RCC 7860 (cell line): ENCODE measurements at regions not wholly inside any gene's neighbourhood (a gene's known extent, or its start where the extent isn't known, plus 50 kb on each side); places are given as distances from the start of the nearest gene placed in this dataset.

Experiments used
- DNase-seq: peaks from one replicate; pipeline ENCODE4 v3.0.0-alpha.2; 2015; ENCODE audit warnings: low spot score
- FAIRE-seq: peaks from 2 replicates; lab custom pipeline; 2012; peaks lifted over from hg19 to GRCh38; lab: Jason Lieb, UNC

GRCh38 chr21:16330908-16331268 is 601.1 kb downstream of the USP25 start:
- no peak for FAIRE-seq

GRCh38 chr21:16337266-16337665 is 607.5 kb downstream of the USP25 start:
- FAIRE-seq: no peak
- DNase-seq: no peak

More at GRCh38 chr21:16330908-16331268, 601.1 kb downstream of the USP25 start:
- no peak for DNase-seq

DNA sequence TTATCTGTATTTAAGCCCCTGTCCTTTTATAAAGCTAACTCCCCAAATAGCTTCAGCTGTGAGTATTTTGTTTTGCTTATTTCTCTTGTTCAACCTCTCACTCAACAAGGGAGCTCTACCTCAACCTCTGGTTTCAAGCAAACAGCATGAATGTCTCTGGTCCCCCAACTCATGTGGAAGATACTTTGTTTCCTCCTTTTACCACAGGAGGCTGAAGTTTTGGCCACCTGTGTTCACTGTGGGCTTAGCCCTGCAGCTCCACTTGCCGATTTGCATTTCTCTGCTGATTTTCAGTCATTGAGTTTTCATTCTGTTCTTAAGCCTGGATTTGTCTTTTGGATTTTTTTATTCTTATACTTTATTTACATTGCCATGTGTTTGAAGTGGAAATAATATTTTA is 613.1 kb downstream of the USP25 start:
- DNase-seq: no peak
- no peak for FAIRE-seq

- no peak for DNase-seq
Observed at GRCh38 chr21:16343776-16344175, 614.0 kb downstream of the USP25 start.

DNA sequence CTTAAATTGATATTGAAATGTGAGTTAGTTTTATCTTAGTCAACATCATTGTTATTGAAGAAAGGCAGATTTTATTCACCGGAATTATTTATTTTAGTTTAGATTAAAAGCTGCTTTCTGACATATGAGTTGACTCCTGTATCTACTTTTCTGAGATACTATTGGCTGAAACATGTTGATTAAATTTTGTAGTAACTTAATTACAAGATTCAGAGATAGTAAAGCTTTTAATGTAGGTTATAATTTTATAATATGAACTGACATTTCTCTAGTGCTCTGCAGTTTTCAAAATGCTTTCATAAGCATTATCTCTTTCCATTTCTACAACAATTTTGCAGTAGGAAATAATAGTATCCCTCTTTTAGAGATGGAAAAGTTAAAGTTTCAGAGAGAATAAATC is 616.0 kb downstream of the USP25 start:
- DNase-seq (no peak), FAIRE-seq (no peak)

More at GRCh38 chr21:16343776-16344175, 614.0 kb downstream of the USP25 start:
- FAIRE-seq: no peak

GRCh38 chr21:16347223-16347622 is 617.4 kb downstream of the USP25 start:
- FAIRE-seq: no peak
- DNase-seq: no peak

- FAIRE-seq (no peak), DNase-seq (no peak)
Observed at GRCh38 chr21:16353764-16354163, 624.0 kb downstream of the USP25 start.

GRCh38 chr21:16357994-16358393 is 628.2 kb downstream of the USP25 start:
- no peak for FAIRE-seq
- no peak for DNase-seq

DNA sequence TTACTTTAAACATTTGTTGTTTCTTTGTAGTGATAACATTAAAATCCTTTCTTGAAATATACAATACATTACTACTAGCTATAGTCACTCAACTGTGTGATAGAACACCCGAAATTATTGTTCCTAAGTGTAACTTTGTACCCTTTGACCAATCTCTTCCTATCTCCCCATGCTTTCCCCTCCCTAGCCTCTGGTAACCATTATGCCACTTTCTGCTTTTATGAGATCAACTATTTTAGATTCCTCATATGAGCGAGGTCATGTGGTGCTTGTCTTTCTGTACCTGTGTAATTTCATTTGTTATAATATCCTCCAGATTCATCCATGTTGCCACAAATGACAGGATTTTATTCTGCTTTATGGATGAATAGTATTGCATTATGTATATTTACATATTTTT is 629.0 kb downstream of the USP25 start:
- FAIRE-seq: no peak
- no peak for DNase-seq

DNA sequence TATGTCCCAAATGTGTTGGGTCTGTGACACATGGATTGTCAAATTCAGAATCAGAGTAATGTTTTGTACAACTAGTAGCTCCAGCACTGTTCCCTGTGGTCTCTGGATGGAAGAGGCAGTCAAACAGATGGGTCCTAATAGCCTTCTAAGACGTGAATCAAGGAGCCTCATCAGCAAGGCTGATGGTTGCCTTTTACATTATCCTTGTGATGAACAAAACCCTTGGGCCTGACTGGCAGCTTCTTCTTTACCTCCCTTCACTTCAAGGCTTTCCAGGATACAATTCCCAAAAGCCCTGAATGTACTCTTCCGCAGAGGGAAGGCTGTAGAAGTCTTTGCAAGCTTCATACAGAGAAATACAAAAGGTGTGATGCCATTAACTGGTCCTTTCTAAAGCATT is 633.3 kb downstream of the USP25 start:
- DNase-seq (no peak), FAIRE-seq (no peak)

DNA sequence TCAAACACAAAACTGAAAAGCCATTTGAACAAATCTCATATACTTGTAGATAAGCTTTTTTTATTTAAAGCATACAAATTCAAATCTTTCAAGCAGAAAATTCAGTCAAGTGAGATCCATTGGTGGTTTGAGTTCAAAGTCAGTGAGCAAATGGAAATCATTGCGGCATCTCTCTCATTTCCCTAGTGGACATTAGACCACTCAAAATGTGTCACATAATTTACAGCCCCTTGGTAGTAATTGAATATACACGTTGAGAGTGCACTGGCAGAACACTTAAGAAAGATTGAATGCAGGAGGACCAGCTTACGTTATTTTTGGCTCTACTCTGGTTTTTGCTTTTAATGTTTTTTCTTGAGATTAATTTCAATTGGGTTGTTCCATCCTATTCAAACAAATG is 633.7 kb downstream of the USP25 start:
- FAIRE-seq: no peak

DNA sequence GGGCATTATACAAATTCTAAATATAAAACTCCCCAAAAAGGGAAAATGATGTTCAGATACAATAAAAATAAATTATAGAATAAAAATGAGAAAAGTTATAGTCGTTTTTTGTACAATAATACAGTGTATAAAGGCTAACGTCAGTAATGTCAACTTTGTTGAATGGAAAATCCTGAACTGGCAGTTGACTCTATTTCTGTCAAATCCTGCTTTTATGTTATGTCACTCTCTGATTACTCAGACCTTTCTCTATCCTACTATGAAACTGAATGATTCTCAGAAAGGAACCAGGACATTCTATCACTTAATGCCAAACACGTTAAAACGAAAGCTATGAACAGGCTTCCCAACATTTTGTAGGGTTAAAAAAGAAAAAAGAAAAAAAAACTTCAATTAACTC is 636.4 kb downstream of the USP25 start:
- no peak for DNase-seq
- no peak for FAIRE-seq

More for the DNA sequence above, 633.7 kb downstream of the USP25 start:
- no peak for DNase-seq

- DNase-seq (no peak), FAIRE-seq (no peak)
Observed at GRCh38 chr21:16367079-16367478, 637.3 kb downstream of the USP25 start.

GRCh38 chr21:16370186-16370585 is 640.4 kb downstream of the USP25 start:
- FAIRE-seq: no peak
- DNase-seq: no peak

GRCh38 chr21:16372586-16372985 is 642.8 kb downstream of the USP25 start:
- no peak for DNase-seq
- no peak for FAIRE-seq

DNA sequence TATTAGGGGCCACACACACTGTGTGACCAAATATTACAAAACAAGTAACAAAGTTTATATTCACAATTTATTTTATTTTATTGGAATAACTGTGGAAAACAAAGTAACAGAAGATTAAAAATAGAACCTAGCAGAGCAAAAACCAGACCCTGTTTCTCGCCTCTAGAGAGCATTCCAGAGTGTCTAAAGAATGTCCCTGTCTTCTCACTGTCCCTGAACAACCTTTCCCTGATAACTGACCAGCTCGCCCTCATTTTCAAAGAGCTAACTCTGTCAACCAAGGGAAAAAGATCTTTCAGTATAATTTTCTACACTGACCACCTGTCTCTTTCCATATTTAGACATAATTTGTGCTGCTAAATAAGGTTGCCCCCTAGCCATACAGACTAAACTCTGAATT is 646.9 kb downstream of the USP25 start:
- DNase-seq (no peak), FAIRE-seq (no peak)

- FAIRE-seq (no peak), DNase-seq (no peak)
Observed at GRCh38 chr21:16377120-16377658, 647.4 kb downstream of the USP25 start.

GRCh38 chr21:16377857-16378256 is 648.1 kb downstream of the USP25 start:
- DNase-seq (no peak), FAIRE-seq (no peak)

DNA sequence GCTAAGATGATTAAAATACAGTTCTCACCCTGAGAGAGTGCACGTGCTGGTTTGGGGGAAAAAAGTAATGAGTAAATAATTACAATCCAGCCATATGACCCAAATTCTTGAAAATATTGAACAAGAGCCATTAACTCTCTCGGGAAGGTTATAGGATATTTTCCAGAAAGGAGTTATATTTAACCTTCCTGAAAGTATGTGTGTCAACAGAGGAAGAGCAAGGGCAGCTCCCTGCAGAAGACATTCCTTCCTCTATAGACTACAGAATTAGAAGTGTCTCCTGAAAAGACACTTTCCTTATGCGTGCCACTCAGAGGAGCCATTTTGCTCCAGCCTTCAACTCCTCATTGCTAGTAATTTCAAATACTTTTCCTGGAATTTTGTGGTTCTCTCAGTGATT is 648.7 kb downstream of the USP25 start:
- DNase-seq (no peak), FAIRE-seq (no peak)

DNA sequence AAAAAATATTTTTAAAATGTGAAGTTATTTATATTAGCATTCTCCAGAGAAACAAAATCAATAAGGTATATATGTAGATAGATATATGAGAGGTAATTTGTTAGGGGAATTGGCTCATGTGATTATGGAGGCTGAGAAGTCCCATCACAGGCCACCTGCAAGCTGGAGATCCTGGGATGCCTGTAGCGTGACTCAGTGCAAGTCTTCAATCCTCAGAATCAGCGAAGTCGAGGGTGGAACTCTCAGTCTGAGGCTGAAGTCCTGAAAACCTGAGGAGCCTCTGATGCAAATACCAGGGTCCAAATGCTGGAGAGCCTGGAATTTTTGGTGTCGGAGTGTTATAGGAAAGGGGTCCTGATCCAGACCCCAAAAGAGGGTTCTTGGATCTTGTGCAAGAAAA is 658.5 kb downstream of the USP25 start:
- FAIRE-seq (no peak), DNase-seq (no peak)

DNA sequence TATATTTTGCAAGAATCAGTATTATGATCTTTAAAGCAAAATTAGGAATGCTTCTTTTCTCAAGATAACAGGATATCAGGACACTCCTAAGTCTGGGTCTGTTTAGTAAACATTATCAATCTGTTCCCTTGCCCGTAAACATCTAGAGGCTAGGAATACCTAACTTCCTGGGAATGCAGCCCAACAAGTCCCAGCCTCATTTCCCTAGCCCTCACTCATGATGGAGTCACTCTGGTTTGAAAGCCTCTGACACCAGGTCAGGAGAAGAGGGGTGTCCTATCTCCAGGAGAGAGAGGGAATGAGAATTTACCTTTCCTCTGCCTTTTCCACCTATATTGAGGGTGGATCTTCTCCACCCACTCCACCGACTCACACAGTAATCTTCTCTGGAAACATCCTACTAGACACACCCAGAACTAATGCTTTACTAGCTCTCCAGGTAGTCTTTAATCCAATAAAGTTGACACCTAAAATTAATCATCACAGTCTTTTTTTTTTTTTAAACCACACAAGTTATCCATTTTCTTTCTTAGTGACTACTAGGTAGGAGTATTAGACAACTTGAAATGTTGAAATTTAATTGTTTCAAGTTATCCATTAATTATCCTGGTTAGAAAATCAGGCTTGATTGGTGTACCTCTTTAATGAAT is 659.3 kb downstream of the USP25 start:
- DNase-seq (no peak), FAIRE-seq (no peak)

GRCh38 chr21:16389643-16390042 is 659.9 kb downstream of the USP25 start:
- no peak for FAIRE-seq
- DNase-seq: no peak

DNA sequence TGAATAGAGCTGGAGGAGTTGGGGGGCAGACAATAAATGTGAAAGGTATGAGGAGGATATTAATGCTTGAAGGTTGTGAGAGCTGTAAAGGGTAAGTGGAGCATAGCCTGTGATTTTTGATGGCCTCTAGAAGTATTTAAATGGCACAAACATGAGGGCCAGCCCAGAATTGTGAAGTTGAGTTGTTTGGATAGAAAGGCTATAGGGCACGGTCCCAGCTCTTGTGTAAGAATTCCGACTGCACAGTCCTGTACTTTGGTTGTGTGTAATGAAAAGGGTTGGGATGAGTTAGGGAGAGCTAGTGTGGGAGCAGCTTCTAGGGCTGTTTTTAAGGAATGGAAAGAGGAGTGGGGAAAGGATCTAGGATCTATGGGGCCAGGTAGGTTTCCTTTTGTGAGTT is 665.5 kb downstream of the USP25 start:
- no peak for FAIRE-seq
- no peak for DNase-seq
